ENCODE measurements at regions not wholly inside any gene's neighbourhood (a gene's known extent, or its start where the extent isn't known, plus 50 kb on each side); places are given as distances from the start of the nearest gene placed in this dataset.
"Not testable (repeated sequence)": the region's sequence is repeated elsewhere in the genome, so short reads cannot be mapped to it uniquely, and the experiment has no call there.

DNA sequence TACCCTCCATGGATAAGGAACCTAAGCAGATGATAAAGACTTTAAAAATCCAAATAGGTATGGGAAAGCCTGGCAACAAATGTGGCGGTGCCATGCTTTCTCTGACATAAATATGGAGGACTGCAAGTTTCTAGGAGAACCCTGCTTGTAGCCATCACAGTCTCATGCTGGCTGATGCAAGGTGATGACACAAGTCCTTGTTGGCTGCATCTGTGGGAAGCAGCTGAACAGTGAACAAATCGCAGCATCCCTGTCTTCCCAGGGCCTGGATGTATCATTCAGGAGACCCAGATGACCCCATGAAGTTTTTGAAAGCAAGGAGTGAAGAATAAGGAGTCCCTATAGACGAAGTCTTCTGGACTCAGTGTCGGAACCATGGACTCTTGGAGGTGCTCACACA is 234.4 kb upstream of the HS3ST1 start:
- Histone ChIP-seq H3K9ac (no peak overlapping the region), H3K27me3 (ENCODE audit: insufficient read depth, low read depth) (no peaks in the 10 kb centered on the region), H3K36me3 (ENCODE audit: insufficient read depth) (no peaks in the 10 kb centered on the region), H4K20me1 (ENCODE audit: insufficient read depth) (no peaks in the 10 kb centered on the region), H2AFZ (ENCODE audit: low read depth) (no peak overlapping the region), H3K4me1 (ENCODE audit: low read depth, poor library complexity, severe bottlenecking) (no peaks in the 10 kb centered on the region), H3K4me2 (no peak overlapping the region), H3K4me3 (IDR thresholded peaks at IDR 0.05; ENCODE audit: insufficient read depth, low read depth, low read length) (no peak overlapping the region), H3K79me2 (ENCODE audit: insufficient read depth, low read depth) (no peaks in the 10 kb centered on the region), H3K27ac (no peak overlapping the region)
- TF ChIP-seq, protein P1, sequence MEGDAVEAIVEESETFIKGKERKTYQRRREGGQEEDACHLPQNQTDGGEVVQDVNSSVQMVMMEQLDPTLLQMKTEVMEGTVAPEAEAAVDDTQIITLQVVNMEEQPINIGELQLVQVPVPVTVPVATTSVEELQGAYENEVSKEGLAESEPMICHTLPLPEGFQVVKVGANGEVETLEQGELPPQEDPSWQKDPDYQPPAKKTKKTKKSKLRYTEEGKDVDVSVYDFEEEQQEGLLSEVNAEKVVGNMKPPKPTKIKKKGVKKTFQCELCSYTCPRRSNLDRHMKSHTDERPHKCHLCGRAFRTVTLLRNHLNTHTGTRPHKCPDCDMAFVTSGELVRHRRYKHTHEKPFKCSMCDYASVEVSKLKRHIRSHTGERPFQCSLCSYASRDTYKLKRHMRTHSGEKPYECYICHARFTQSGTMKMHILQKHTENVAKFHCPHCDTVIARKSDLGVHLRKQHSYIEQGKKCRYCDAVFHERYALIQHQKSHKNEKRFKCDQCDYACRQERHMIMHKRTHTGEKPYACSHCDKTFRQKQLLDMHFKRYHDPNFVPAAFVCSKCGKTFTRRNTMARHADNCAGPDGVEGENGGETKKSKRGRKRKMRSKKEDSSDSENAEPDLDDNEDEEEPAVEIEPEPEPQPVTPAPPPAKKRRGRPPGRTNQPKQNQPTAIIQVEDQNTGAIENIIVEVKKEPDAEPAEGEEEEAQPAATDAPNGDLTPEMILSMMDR (conservative IDR thresholded peaks at IDR 0.05; ENCODE audit: low read depth, low read length) = no peak

DNA sequence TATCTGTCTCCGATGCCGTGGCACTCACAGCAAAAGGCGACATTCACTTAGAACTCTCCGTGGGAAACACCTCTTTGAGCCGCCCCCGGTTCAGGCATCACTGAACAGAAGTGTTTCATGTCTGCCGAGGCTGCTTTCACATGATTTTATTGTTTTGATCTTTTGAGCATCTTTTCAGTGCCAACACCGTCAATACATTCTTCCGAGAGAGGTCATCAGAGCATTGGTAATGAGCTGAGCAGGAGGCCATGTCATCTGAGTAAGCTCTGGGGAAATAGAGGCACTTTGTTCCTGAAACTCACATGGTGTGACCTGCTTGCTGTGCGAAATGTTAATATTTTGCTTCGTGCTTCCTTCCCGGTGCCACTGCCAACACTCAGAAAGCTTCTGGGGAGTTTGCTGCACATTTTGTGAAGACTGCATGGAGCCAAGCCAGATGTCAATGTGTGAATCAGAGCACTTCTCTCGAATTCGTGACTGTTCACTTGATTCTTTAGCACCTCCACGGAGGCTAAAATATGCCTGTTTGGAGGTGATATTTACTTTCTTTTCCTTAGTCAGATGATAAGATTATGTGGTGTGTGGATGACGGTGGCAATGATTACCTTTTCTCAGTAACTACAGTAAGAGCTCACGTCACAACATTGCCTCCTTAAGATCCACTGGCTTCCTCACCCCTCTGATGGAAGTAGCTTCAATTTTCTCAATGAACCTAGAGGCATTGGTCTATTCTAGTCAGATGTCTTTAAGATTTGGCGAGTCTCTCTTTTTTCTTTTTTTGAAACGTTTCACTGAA is 222.3 kb upstream of the HS3ST1 start:
- Histone ChIP-seq H2AFZ (ENCODE audit: low read depth) (no peak overlapping the region), H3K27ac (no peak overlapping the region), H3K27me3 (ENCODE audit: insufficient read depth, low read depth) (no peaks in the 10 kb centered on the region), H3K36me3 (ENCODE audit: insufficient read depth) (no peaks in the 10 kb centered on the region), H4K20me1 (ENCODE audit: insufficient read depth) (no peaks in the 10 kb centered on the region), H3K4me1 (ENCODE audit: low read depth, poor library complexity, severe bottlenecking) (no peaks in the 10 kb centered on the region), H3K9ac (no peak overlapping the region), H3K4me2 (no peak overlapping the region), H3K79me2 (ENCODE audit: insufficient read depth, low read depth) (no peaks in the 10 kb centered on the region), H3K4me3 (IDR thresholded peaks at IDR 0.05; ENCODE audit: insufficient read depth, low read depth, low read length) (no peak overlapping the region)
- TF ChIP-seq, protein P1 (conservative IDR thresholded peaks at IDR 0.05; ENCODE audit: low read depth, low read length) = no peak

DNA sequence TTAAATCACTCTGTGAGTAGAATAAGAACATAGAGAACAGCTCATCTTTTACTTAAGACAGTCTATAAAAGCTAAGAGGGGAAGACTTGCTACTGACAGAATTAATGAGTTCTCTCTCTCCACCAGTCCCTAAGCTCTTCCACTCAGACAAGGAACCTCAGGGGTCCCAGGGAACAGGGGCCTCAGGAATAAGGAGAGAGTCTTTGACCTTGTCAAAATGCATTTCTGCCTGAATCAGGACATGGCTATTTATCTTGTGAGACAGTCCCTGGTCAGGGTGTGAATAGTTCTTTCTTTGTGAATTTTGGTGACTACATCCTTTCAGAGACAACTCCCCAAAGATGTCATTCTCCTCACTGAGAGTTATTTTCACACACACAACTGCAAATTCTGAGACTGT is 218.7 kb upstream of the HS3ST1 start:
- no peaks in the 10 kb centered on the region for H3K27me3 ChIP-seq (ENCODE audit: insufficient read depth, low read depth)
- TF ChIP-seq, protein P1 (conservative IDR thresholded peaks at IDR 0.05; ENCODE audit: low read depth, low read length) = no peak
- no peaks in the 10 kb centered on the region for H3K36me3 ChIP-seq (ENCODE audit: insufficient read depth)
- H3K27ac ChIP-seq = no peak overlapping the region
- no peaks in the 10 kb centered on the region for H4K20me1 ChIP-seq (ENCODE audit: insufficient read depth)
- H3K9ac ChIP-seq = no peak overlapping the region
- no peak overlapping the region for H3K4me2 ChIP-seq
- H3K4me1 ChIP-seq (ENCODE audit: low read depth, poor library complexity, severe bottlenecking) = no peaks in the 10 kb centered on the region
- no peaks in the 10 kb centered on the region for H3K79me2 ChIP-seq (ENCODE audit: insufficient read depth, low read depth)
- H2AFZ ChIP-seq (ENCODE audit: low read depth) = no peak overlapping the region
- no peak overlapping the region for H3K4me3 ChIP-seq (IDR thresholded peaks at IDR 0.05; ENCODE audit: insufficient read depth, low read depth, low read length)

DNA sequence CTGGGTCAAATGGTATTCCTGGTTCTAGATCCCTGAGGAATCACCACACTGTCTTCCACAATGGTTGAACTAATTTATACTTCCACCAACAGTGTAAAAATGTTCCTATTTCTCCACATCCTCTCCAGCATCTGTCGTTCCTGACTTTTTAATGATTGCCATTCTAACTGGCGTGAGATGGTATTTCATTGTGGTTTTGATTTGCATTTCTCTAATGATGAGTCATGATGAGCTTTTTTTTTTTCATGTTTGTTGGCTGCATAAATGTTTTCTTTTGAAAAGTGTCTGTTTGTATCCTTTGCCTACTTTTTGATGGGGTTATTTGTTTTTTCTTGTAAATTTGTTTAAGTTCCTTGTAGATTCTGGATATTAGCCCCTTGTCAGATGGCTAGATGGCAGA is 214.4 kb upstream of the HS3ST1 start:
- not testable (repeated sequence) for H3K27ac ChIP-seq; H3K4me3 ChIP-seq (IDR thresholded peaks at IDR 0.05; ENCODE audit: insufficient read depth, low read depth, low read length); H3K27me3 ChIP-seq (ENCODE audit: insufficient read depth, low read depth); H3K9ac ChIP-seq; H3K36me3 ChIP-seq (ENCODE audit: insufficient read depth); H3K4me1 ChIP-seq (ENCODE audit: low read depth, poor library complexity, severe bottlenecking); H2AFZ ChIP-seq (ENCODE audit: low read depth); H4K20me1 ChIP-seq (ENCODE audit: insufficient read depth); H3K79me2 ChIP-seq (ENCODE audit: insufficient read depth, low read depth); H3K4me2 ChIP-seq

DNA sequence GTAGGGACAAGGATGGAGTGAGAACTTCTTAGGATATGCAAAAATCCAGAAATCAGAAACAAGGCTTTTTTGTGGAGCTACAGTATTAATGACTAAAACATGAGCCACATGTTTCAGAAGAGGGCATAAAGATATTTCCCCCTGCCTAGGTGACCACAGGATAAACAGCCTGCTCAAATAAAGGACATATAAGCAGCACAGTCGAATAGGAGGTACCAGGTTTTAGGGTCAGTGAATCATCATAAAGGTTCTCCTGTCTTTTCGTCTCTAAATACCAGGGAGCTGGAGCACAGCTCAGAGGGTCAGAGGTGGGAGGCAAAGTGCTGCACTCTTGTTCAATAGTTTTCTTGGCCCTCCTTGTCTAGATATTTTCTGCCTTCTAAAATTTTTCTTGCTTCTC is 211.9 kb upstream of the HS3ST1 start:
- Histone ChIP-seq H3K27ac (no peak overlapping the region), H3K79me2 (ENCODE audit: insufficient read depth, low read depth) (no peaks in the 10 kb centered on the region), H2AFZ (ENCODE audit: low read depth) (no peak overlapping the region), H3K4me3 (IDR thresholded peaks at IDR 0.05; ENCODE audit: insufficient read depth, low read depth, low read length) (no peak overlapping the region), H4K20me1 (ENCODE audit: insufficient read depth) (no peaks in the 10 kb centered on the region), H3K9ac (no peak overlapping the region), H3K36me3 (ENCODE audit: insufficient read depth) (no peaks in the 10 kb centered on the region), H3K4me2 (no peak overlapping the region), H3K27me3 (ENCODE audit: insufficient read depth, low read depth) (no peaks in the 10 kb centered on the region), H3K4me1 (ENCODE audit: low read depth, poor library complexity, severe bottlenecking) (no peaks in the 10 kb centered on the region)
- TF ChIP-seq, protein P1 (conservative IDR thresholded peaks at IDR 0.05; ENCODE audit: low read depth, low read length) = no peak

Data from KMS-11 (cell line).